NCI-H1092 treated with DMSO at 0.1 percent for 48 hours (cell line): ENCODE measurements at regions not wholly inside any gene's neighbourhood (a gene's known extent, or its start where the extent isn't known, plus 50 kb on each side); places are given as distances from the start of the nearest gene placed in this dataset.

Source experiments
- DNase-seq: peaks from one replicate; lab custom pipeline; 2025; lab: John Stamatoyannopoulos, UW

- DNase-seq: no peak
Measured at GRCh38 chrX:68947882-68948605, 119.2 kb downstream of the EFNB1 start.

- no peak for DNase-seq
Measured at GRCh38 chrX:68945603-68946228, 116.9 kb downstream of the EFNB1 start.

DNA sequence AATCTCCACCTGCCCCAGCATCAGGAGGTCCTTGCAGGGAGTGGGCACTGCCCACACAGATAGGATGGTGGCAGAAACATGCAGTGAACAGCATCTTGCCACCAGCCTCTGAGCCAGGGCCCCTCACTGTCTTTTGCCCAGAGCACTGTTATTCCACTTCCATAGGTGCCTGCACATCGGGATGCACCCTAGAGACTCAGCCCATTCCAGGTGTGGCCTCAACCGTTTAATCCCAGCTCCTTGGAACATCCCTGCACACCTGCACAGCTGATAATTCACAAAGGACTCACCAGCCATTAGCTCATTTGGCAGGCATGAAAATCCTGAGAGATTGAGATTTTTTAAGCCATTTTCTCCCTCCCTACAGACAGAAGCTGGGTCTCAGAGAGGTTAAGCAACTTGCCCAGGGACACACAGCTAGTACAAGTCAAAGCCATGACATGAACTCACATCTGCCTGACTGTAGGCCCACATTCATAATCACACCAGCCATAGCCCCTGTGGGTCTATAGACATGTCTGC, 116.3 kb downstream of the EFNB1 start:
- DNase-seq: no peak

- no peak for DNase-seq
Measured at GRCh38 chrX:68944211-68944610, 115.4 kb downstream of the EFNB1 start.

GRCh38 chrX:68942840-68943239, 114.0 kb downstream of the EFNB1 start:
- no peak for DNase-seq

DNA sequence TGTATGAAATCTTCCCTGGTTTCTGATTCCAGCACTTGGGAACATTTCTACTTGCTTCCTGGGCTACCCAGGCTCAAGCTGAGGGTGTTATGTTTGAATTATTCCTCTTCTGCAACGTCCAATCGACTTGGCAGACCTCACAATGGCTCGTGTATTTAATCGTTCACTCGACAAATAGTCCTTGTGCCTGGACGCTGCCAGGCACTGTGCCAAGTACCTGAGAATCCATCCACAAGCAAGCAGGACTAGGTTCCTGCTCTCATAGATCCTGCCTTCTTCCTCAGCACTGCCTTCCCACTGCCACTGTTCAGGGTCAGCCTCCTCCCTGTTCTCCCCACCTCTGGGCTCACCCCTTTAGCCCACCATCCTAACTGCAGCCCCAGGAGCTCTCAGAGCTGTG, 113.3 kb downstream of the EFNB1 start:
- DNase-seq: peak; percentile 61

DNA sequence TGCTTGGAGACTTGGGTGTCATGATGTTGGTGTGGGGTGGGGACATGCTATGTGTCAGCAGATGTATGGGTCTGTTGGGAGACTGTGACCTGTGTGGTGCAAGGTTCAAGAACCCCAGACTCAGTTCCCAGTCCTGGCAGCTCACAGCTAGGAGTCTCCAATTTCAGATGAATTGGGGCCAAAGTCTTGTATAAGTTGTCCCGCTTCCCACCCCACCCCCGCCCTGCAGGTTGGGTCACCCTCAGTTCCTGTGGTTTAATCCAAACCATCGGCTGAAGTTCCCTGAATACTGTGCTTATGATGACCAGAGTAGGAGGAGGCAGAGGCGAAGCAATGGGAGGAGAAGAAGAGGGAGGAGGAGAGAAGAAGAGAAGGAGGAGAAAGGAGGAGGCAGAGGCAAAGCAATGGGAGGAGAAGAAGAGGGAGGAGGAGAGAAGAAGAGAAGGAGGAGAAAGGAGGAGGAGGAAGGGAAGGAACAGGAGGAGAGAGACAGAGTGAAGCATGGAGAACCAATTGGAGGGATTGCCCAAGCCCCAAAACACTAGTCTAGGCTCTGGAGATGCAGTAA, 112.6 kb downstream of the EFNB1 start:
- no peak for DNase-seq

DNA sequence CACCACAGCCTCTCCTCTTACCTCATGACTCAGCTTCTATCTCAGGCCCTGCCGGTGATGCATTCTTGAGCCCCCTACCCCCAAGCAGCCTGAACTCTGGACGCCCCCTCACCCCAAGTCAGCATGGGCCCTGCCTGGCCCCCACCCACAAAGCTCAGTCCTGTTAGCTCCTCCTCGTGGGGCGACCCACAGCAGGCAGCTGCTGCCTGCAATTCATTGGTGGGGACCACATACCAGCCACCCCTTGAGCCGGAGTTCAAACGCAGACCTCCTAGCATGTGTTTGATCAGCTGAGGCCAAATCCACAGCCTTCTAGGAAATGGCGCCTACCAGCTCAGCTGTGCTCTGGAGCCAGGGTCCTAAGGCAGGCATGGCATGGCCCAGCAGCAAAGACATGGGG, 111.8 kb downstream of the EFNB1 start:
- DNase-seq: no peak

DNA sequence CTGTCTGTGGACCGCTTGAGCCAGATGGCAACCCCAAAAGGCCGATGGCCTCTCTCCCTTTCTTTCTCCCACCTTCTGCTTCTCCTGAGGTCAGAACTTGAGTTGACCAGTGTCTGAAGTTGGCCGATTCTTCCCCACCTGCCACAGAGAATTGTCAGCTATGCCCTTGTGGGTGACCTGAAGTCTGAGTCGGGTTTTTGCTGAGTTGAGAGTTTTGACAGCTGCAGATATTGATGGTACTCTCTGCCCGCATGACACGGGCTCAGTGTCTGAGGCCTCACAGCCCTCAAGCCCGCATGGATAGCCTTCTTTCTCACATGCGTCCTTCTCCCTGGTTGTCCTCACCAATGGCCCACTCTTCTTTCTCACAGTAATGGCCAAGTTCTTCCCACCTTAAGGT, 111.0 kb downstream of the EFNB1 start:
- no peak for DNase-seq

DNA sequence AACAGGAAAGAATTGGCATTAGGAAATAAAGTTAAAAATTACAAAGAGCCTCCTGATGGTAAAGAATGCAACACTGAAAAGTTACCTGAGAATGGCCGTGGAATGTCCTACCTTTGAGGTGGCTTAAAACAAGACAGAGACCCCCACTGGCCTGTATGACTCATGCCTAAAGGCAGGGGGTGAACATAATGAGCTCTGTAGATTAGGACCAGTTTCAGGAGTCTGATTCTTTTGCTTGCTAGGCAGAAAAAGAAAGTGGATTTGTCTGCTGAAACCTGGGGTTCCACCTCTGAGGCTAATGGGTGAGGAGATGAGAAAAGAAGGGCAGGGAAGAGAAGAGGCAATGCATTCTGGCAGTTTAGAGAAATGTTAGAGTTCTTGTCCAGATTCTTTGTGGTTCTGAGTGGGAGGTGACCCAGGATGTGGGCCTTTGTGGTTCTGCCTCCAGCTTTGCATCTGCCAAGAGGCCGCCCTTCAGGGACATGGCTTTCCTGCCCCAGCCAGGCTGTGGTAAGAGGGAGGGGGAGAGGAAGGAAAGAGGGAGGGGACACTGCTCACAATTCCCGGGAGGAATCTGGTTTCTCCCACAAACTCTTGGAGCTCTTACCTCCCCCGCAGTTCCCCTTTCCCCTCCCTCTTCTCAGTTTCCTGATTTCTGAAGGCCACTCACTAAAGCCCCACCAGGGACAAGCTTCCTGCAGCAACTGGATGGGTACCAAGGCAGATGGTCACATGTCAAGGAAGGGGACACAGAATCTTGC, 109.6 kb downstream of the EFNB1 start:
- no peak for DNase-seq

- DNase-seq: no peak
Measured at GRCh38 chrX:68937581-68937980, 108.8 kb downstream of the EFNB1 start.

GRCh38 chrX:68936608-68937007, 107.8 kb downstream of the EFNB1 start:
- DNase-seq: no peak

- DNase-seq: no peak
Measured at GRCh38 chrX:68936126-68936525, 107.3 kb downstream of the EFNB1 start.

GRCh38 chrX:68935362-68935761, 106.5 kb downstream of the EFNB1 start:
- DNase-seq: no peak

DNA sequence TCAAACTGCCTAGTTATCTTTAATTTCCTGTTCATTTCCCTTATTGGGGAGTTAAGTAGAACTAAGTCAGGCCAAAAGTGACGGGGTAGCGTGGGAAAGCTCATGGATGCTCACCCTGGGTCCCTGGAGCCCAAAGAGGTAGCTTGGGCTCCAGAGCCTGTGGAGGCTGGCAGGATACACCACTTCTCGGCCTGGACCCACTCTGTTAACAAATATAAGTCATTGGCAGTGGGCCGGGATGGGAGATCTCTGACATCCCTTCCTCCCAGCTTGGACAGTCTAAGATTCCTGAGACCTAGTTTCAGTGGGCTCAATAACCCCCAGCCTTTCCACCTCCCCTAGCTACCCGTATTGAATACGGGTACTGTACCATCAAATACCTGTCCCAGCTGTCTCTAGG, 106.1 kb downstream of the EFNB1 start:
- no peak for DNase-seq

DNA sequence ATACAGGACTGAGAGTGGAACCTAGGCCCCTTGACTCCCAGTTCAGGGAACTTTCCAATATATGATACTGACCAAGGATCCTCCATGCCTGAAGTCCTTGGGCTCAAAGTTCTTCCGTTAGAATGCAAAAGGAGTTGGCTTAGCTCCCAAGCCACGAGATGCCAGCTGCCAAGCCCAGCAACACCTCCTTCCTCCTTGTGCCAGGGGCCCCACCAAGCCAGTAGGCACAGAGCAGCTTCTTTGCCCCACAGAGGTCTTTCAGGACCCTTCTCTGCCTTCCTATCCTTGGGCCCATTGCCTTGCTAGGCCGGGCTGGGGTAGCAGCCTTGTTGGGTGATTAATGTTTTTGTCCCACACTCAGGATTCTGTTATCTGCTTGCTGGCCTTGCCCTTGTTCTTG, 105.6 kb downstream of the EFNB1 start:
- no peak for DNase-seq

GRCh38 chrX:68932611-68933010, 103.8 kb downstream of the EFNB1 start:
- DNase-seq: no peak

DNA sequence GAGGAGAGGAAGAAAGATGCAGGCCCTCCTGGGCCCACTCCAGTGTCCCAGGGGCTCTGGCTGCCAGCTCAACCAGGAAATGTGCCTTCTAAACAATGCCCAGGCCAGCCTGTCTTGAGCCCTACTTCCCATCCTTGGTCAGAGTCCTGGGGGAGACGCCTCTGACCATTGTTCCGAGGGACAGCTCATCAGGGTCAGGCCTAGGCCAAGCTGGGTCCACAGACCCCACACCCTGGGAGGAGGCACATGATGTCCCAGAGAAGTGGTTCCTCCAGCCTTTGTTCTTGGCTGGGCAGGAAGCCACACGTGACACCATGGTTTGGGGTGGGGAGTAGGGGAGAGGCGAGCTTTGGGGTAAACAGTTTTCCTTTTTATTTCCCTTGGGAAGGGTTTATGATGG, 102.5 kb downstream of the EFNB1 start:
- DNase-seq: no peak

DNA sequence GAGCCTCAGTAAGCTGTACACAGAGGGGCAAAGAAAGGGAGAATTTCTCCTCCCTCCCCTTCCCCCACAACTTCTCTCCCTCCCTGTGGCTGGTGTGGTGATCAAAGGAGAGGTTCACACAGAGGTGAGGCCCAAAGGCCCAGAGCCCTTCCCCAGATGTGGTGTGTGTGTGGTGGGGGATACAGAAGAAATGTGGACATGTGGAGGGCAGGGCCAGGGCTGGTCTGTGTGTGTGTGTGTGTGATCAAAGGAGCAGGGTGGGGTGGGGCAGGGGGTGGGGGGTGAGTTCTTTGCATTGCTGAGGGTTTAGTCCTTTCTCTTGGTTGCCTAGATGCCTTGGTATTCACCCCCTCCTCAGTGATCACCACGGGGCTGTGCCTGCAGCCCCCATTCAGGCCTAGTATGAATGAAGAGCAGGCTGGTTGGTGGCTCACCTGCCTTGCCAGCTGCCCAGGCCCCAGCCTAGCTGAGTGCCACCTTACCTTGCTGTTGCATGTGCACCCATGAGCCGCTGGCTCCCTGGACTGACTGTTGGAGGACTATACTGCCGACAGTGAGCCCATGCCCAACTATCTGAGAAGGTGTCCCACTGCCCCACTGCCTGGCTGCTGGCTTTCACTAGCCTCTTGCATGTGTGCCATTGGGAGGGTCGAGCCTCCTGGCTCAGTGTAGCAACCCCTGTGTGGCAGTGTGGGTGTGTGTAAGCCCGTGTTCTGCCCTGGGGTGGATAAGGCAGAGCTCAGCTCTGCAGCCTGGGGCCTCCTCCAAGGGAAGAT, 101.9 kb downstream of the EFNB1 start:
- DNase-seq: no peak

GRCh38 chrX:68929332-68930150, 100.7 kb downstream of the EFNB1 start:
- DNase-seq: no peak

GRCh38 chrX:68928401-68928800, 99.6 kb downstream of the EFNB1 start:
- no peak for DNase-seq
